Fibroblast of skin of abdomen (primary cell): ENCODE measurements at regions not wholly inside any gene's neighbourhood (a gene's known extent, or its start where the extent isn't known, plus 50 kb on each side); places are given as distances from the start of the nearest gene placed in this dataset.
A peak's percentile ranks its signal among the peaks of the same experiment; 100 is the strongest.

Experiments used
- DNase-seq: peaks from one replicate; pipeline ENCODE4 v3.0.0-alpha.2; 2013

DNA sequence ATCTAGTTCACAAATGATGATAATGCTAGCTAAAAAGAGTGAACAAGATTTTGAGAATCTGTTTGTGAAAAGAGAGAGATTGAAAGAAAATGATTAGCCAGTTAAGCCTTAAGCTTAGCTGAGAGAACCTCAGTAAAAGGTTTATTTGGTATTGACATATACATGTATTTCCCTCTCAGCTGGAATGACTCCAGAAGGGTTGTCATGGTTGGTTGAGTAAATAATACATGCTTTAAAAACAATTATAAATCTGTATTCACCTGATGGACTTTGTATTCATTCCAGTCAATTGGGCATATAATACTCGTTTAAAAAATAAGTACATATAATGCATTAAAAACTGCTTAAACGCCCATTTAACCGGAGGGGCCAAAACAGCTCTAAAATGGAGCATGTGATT, 181.4 kb downstream of the GRB14 start:
- DNase-seq, result no peak

DNA sequence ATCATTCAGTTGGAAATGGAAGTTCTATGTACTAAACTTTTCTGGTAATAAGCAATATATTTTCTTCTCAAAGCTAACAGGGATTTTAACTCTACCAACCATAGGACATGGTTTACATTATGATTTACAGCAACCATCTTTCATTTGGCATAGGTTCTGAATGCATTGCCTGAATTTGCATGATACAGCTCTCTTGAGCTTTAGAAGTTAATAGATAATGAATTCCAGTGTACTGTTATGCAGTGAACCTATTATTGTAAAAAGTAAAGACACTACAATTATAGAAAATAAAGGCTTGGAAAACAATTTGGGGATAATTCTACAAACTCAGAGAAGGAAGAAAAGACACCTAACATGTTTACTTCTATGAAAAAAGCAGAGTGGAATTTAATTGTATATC, 182.0 kb downstream of the GRB14 start:
- DNase-seq, result no peak

DNA sequence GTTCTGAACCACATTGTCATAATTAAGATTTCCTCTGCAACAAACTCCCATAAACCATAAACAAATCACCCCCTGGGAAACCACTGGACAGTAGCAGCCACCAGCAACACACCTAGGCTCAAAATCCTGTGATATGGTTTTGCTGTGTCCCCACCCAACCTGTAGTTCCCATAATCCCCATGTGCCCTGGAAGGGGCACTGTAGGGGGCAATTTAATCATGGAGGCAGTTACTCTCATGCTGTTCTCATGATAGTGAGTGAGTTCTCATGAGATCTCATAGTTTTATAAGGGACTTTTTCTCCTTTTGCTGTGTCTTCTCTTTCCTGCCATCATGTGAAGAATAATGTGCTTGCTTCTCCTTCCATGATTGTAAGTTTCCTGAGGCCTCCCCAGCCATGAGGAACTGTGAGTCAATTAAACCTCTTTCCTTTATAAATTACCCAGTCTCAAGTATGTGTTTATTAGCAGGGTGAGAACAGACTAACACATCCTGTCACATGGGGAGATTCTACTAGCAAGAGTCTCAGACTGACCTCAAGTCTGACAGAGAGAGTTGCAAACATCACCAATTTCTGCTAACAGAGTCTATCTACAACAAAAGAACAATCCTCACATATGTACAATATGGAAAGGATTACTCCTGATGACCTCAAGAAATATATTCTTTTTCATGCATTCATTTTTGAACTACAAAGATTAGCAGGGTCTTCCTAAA, 182.6 kb downstream of the GRB14 start:
- DNase-seq, result no peak

DNA sequence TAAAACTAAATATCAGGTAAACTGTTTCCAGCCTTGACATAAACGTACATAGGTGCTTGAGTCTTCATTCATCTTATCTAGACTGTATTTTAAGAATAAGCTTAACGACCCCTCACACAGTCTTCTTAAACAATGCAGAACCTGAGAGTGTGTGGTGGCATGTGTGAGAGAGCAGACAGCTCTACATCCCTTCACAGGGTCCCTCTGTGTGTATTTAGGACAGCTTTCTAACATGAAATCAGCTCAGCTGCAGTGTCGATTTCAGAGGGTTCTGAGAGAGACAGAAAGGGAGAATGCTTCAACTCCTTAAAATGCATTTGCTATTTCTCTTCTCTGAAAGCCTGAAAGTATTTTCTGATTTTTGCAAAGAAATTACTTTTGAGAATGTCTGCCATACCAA, 185.2 kb downstream of the GRB14 start:
- no peak for DNase-seq

DNA sequence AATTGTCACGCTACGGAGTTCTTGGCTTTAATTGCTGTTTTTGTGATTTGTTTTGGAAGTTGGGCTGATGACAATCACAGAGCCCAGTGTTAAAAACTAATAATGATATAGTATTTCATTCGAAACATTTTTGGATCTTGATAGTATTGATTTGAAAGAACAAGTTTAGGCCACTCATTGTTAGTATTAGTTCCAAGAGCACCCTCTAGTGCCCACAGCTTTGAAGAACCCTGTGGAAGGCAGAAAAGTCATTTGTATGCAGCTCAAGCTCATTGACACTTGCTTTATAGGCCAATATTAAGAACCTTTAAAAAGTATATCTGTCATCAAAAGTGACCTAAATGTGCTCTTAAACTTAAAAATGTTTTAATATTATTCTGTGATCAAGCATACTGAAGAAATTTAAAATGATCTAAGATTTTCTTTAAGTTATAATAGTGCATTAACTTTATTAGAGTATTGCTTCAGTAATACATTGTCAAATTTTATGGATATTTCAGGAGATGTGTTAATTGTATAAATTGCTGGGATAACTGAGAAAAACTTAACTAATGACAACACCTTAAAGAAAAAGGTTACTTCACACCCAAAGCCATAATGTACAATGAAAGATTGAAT, 191.0 kb downstream of the GRB14 start:
- DNase-seq, result peak; percentile 53

DNA sequence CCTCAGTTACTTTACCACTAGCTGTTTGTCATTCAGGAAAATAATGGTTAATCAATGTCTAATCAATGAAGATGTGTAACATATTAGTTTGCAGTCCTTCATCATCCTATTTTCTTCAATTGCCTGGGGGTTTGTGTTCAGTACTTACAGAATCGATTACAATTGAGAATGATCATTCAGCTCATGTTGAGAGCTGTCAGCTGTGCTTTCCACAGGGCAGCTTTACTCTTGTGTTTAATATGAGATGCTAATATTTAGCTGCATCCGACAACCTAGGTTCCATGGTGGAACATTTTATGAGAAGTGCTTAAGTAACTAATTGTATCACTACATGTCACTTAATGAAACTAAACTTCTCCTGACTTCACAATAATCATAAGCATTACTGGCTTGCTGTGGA, 191.9 kb downstream of the GRB14 start:
- no peak for DNase-seq

DNA sequence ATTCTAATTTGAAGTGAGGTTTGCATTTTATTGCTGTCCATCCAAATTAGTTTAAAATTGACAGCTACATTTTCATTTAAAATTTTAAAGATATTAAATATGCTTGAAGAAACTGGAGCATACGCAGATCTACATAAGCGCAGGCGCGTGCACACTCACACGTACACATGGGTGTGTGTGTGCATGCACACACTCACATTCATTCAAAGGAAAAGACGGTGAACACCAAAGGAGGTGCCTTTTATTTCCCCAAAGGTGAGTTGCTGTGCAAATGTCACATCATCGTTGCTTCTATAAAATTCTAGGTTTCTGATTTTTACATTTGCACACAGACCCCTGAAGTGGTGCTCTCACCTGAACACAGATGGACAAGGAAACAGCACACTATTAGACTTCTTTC, 194.2 kb downstream of the GRB14 start:
- DNase-seq, result no peak

DNA sequence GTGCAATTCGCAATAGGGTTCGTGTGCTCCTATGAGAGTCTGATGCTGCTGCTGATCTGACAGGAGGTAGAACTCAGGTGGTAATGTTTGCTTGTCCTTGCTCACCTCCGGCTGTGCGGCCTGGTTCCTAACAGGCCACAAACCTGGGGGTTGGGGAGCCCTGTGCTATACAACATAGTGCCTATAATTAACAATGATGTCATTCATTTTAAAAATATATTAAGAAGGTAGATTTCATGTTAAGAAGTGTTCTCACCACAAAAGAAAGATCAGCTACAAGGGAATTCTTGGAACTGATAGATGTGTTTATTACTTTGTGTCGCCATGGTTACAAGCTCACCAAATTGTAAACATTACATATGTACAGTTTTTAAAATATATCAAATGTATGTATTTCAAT, 200.5 kb downstream of the GRB14 start:
- no peak for DNase-seq

DNA sequence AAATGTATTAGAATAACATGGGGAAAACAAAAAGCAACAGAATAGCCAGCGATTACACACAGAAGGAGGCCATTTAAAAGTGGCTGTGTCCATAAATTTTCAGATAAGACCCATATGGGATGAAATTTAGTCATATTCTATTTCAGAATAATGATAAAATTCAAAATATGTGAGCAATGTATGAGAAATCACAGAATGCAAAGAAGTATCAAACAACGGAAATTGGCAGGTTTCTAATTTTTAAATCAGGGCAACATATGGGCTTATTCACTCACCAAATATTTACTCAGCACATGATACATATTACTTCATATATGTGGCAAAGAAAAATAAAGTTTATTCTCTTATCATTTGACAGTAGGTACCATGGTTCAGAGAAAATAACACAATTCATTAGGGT, 208.5 kb downstream of the GRB14 start:
- DNase-seq, result peak; percentile 32

DNA sequence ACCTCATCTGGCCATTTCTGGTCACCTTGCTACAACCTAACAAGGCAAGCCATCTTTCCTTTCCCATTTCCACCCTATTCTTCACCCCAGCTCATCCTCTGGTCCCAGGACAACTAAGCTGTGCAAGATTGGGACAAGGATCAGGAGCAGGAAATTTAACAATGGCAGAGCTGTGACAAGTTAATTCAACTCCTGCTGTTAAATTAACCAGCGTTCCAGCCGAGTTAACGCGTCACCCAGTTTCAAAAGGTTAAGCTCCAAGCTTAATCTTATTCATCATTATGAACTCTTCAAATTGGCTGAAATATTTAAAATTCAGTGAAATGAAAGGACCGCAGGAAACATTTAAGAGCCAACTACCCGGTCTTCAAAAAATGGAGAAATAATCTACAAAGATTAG, 231.9 kb downstream of the GRB14 start:
- DNase-seq, result no peak

DNA sequence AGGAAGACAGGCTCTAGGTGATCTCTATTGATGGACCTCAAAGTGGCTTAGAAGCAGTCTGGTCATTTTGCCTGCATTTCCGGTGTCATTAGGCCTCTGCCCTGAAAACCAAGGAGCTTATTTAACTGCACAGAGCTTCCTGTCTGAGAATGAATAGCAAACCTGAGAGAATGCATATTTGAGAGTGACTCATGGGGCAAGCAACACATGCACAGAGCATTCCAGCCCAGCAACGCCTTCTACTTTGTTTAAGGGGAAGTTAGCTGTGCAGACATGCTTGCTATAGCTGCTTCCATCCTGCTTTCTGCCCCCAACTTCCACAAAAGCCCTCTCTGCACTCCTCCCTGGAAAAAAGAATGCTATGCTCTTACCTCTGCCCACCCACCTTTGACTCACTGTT, 232.8 kb downstream of the GRB14 start:
- peak; percentile 85 for DNase-seq

DNA sequence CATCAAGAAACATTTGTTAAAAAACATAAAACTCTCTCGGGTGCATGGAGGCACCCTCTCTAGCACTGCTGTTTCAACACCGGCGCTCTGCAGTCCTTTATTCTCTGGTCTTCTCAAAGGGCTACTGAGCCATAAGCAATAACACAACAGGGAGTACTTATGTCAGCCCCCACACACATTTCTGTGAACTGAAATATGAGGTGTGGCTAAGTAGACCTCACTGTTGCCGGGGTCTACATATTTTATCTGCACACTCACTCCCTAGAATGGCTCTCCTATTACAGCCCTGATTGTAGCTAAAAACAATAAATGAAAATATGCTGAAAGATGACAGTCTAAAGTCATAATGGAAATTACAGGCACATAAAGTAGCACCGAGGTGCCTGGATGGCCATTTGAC, 235.1 kb downstream of the GRB14 start:
- DNase-seq, result peak; percentile 51

DNA sequence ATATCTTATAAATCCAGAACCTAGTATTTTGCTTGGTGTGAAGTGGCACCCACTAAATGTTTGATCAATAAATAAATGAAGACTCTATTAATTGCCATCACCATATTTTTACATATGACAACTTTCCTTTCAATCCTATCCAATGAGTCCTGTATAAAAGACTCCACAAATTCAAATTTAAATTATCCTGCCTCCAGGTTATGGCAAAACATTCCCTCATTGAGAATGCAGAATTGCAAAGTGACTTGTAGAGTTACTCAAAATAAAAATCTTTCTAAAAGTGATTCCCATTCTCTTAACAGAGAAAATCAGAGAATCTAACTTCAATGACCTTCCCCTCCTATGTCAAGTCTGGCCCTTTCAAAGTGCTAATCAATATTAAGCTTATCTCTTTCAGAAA, 236.8 kb downstream of the GRB14 start:
- no peak for DNase-seq

DNA sequence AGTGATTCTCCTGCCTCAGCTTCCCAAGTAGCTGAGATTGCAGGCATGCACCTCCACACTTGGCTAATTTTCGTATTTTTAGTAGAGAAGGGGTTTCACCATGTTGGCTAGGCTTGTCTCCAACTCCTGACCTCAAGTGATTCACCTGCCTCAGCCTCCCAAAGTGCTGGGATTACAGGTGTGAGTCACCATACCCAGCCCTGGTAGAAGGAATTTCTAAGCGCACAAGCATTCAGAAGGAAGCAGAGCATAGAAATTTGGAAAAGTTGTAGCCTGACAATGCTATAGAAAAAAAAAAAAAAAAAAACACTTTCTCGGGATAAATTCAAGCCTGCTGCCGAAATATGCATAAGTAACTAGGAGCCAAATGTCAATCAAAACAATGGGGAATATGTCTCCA, 249.4 kb downstream of the GRB14 start:
- no peak for DNase-seq

DNA sequence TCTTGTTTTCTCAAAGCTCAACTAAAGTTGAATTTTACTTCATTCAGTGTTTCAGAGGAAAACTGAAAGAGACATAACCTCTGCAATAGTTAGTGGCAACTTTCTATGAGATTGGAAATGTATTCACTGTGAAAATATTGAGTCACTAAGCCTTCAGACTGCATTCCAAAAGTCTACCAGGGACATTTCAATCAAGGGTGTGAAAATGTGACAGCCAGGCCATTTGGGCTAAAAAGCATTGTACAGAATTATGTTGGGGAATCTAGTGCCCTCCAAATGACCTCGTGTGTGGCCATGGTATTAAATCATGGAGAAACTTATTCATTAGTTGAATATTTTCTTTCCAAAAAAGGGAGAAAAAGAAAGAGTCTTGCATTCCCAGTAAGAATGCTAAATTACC, 251.9 kb downstream of the GRB14 start:
- DNase-seq, result peak; percentile 72

DNA sequence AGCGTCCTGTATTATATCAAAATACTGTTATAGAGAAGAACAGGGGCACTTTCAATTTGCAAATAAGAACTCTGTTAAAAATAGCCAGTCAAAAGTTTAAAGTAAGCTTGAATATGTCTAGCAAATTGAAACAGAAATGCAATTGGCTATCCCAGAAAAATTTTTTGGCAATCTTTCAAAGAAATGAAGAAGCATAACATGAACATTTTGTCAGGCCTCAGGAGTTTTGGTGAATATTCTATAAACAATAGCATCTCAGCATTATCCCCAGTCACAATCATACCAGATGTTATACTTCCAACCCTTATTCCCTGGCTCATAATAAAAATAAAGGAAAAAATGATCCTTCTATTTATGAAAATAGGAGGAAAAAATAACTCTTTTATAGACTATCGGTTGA, 252.4 kb downstream of the GRB14 start:
- no peak for DNase-seq

DNA sequence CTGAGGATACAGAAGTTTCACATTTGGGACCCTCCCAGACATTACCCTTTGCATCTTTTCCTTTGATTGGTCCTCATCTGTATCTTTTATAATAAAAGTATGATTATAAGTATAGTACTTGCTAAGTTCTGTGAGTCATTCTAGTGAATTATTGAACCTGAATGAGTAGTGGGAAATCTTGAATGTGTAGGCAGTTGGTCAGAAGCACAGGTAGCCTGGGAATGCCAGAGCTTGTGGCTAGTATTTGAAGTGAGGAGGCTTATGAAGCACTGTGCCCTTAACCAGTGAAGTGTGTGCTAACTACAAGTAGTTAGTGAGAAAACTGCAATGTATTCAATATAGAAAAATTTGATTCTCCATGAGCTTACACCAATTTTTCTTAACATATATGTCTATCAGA, 257.6 kb downstream of the GRB14 start:
- DNase-seq, result no peak

DNA sequence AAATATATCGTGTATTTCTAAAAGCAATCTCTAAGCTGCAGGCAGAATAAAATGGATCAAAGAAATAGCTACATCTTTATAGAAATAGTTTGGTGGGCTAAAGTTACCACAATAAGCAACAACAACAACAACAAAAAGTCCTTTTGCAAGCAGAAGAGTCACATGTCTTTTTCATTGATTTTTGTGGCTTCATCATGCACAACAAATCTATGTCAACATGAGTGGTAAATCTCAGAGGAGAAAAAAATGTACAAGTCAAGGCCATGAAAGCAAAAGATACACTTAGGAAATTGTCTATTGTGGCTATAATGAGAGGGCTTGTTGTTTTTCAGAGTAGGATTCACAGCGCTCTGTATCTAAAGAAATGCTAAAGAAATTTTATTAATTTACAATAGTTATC, 269.7 kb downstream of the GRB14 start:
- DNase-seq, result no peak

DNA sequence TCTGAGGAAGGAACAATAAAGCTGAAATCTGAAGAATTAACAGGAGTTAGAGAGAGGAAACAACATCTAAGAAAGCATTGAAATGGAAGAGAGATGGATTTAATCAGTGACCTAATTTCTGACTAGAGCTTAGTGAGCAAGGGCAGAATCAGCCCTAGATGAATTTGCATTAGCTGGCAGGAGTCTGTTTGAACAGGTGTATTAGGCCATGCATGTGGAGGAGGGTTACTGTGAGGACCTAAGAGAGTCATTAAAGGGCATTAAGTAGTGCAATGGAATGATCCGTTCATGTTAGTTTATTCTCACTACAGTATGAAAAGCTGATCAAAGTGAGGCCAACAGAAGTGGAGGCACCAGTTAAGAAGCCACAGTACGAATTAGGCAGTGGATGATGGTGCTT, 285.3 kb downstream of the GRB14 start:
- no peak for DNase-seq

DNA sequence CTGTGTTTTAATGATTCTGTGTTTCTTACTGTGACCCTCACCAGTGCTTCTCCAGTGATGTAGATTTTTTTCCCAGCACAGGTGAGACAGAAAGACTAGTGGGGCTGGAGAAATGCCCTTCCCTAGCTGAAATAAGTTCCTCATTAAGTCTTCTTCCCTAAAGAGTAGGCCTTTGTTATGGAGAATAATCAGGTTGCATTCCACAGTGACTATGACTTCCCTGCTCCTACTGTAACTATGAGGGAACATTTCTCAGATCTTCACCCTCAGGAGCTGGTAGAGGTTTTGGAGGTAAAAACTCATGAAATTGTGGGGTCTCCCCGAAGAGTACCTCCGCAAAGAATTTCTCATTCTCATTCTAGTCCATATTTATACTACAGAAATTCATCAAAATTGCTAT, 286.2 kb downstream of the GRB14 start:
- DNase-seq, result no peak

DNA sequence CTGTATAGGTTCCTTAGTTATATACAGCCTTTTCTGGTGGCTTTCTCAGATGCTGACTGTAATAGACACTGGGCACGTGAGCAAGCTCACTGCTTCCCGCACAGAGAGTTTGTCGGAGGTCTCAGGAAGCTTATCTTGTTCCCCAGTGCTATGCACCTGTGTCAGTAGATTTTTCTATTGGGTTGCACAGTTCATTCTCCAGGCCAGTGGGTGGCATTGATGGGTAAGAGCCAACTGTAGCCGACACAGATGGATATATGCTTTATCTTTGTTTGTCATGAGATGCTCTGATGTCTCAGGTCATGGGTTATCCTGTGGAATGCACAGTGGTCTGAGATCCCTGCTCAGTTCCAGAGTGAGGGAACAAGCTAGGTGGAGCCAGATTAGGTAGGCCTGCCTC, 293.0 kb downstream of the GRB14 start:
- no peak for DNase-seq

DNA sequence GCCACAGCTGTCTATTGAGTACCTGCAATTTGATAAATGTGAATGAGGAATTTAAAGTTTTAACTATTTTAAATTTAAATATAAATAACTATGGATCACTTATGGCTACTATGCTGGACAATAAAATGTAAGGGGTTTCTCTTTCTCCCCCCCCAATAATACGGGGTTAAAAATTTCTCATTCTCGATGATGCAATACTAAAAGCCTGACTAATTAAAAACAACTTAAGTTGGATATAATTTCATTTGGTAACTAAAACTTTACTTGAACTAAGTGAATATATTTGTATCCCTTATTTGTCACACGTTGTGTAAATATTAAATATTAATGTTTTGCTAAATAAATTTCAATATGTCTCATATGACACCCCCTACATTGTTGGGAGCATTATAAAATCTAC, 297.3 kb downstream of the GRB14 start:
- DNase-seq, result no peak

DNA sequence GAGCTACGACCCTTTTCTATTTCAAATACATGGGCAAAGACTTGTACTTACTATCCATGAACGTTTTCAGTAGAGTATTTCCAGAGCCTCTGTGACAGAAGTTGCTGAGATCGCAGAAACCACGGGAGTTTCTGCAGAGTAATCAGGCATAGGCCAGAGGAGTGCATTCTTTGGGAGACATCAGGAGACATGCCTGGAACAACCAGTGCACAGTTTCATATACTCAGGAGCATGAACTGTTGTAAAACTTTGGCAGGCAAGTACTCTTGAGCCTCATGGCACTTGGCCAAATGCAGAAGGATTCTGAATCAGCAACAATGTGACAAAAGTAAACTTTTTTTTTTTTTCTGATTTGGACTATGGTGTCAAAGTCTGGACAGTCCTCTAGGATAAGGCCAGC, 307.1 kb downstream of the GRB14 start:
- DNase-seq, result peak; percentile 18

DNA sequence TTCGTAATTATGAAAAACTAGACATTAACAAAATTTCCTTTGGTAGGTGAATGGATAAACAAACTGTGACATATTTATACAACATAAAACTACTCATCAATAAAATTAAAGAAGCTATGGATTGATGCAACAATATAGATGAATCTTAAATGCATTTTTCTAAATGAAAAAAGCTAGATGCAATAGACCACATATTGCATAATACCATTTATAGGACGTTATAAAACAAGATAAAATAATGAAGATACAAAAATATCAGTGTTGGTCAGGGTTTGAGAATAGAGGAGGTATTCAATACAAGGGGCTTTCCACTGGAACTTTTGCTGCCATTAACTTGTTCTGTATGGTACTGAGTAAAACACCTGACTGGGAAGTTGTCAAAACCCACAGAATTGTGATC, 314.4 kb downstream of the GRB14 start:
- DNase-seq, result no peak

DNA sequence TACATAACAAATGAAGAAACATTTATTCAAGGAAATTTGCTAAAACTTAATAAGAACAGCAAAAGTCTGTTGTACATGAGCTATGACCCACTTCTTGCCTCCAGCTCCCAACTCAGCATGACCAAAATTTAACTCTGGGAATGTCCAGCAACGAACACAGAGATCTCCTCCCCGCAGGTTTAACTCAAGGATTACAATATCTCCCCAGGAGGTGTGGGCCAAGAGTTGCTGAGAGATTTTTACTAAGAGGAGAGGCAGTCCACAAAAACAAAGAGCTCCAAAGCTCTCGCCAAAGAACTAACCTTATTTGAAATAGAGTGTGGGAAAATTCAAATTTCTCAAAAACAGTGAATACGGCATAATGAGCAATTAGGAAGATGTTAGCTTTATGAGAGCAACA, 318.5 kb downstream of the GRB14 start:
- DNase-seq, result no peak
